AG04449 (cell line): ENCODE measurements at regions not wholly inside any gene's neighbourhood (a gene's known extent, or its start where the extent isn't known, plus 50 kb on each side); places are given as distances from the start of the nearest gene placed in this dataset.

Source experiments
- CTCF ChIA-PET: fragments of 350-600 bp; formaldehyde crosslinking; extraction: SDS; loops from one replicate; lab custom pipeline; 2021; ENCODE audit warnings: antibody characterized with exemption; lab: Yijun Ruan, JAX
- POLR2A ChIA-PET: fragments of 400-600, 350-600 bp; formaldehyde crosslinking; extraction: SDS; loops from one replicate; lab custom pipeline; 2020; ENCODE audit warnings: antibody characterized with exemption, inconsistent platforms; lab: Yijun Ruan, JAX
- DNase-seq: peaks from one replicate; pipeline ENCODE4 v3.0.0-alpha.2; 2010; ENCODE audit warnings: low read depth, low spot score
- H3K4me3 ChIP-seq: 2 replicates; pipeline ENCODE4 v1.5.1; 2011; ENCODE audit warnings: low read depth, mild to moderate bottlenecking, control low read depth, low read length
- CTCF ChIP-seq: IDR thresholded peaks from one replicate; pipeline ENCODE4 v1.5.1; 2011; ENCODE audit warnings: mild to moderate bottlenecking, moderate library complexity, low read length, control low read depth, inconsistent platforms; ENCODE audit not compliant: insufficient read depth; ENCODE audit errors: missing control alignments

DNA sequence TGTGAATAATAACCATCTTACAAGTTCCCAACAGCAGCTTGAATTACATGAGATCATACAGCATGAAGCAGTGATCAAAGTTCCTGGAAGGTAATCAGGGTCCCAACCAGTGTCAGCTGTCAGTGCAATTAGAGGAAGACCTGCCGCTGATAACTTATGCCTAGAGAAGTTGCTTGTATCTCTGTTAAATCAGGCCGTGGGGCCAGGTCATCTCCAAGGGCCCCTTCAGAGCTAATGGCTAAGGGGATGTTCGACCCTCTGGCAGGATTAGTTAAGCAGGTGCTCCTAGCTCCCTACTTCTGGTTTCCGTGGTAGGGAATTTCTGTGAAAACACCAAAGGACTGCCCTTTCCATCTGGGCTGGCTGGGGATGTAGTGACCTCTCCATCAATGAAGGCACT, 251.0 kb downstream of the FAM43A start:
- CTCF ChIA-PET = no interaction called here
- no peak for TF ChIP-seq CTCF
- POLR2A ChIA-PET = no interaction called here
- DNase-seq = no peak
- H3K4me3 ChIP-seq = no peak overlapping the region

DNA sequence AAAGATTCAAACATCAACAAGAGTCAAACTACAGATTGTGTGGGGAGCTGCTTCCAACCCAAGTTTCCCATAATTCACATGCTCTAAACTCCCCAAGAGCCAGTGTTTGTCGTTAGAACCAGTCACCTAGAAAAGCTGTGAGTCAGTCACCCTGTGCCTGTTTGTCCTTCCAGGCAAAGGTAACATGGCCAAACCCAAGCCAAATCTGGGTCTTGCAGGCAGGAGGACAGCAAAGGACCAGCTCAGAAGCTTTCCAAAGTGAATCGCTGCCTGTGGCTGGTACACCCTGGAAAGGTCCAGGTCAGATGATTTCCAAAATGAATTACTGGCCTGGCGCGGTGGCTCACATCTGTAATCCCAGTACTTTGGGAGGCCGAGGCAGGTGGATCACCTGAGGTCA, 251.5 kb downstream of the FAM43A start:
- CTCF ChIA-PET = no interaction called here
- DNase-seq = no peak
- no peak overlapping the region for H3K4me3 ChIP-seq
- TF ChIP-seq CTCF = no peak
- POLR2A ChIA-PET = no interaction called here

- ChIA-PET POLR2A (no interaction called here), CTCF (interaction anchor here (0.6 kb wide), 1 partner anchor 8 kb away, joined by 3 read pairs; no protein-coding TSS in a partner anchor)
- no peak for DNase-seq
- H3K4me3 ChIP-seq = no peak overlapping the region
- no peak for TF ChIP-seq CTCF
Observed at GRCh38 chr3:194937882-194938321, 252.2 kb downstream of the FAM43A start.

- ChIA-PET POLR2A (no interaction called here), CTCF (interaction anchor here (0.6 kb wide), 1 partner anchor 9 kb away, joined by 3 read pairs; no protein-coding TSS in a partner anchor)
Observed at GRCh38 chr3:194938845-194939531, 253.3 kb downstream of the FAM43A start.

DNA sequence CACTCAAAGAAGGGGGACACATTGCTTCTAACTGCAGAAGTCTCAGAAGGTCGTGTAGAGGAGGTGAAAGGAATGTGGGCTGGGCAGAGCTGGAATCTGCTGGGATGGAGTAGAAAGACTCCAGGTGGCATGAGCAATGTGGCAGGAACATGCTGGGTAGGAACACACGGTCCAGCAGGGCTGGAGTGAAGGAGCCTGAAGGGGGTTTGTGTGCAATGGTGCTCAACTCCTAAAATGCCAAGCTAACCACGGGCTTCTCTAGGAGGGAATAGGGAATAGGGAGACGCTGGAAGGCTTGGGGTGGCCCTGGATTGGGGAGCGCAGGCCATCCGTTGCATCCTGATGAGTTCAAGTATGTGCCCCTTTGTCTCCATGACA, 253.8 kb downstream of the FAM43A start:
- POLR2A ChIA-PET = no interaction called here
- no peak overlapping the region for H3K4me3 ChIP-seq
- CTCF ChIA-PET = no interaction called here
- no peak for TF ChIP-seq CTCF
- DNase-seq = no peak

More at GRCh38 chr3:194938845-194939531, 253.3 kb downstream of the FAM43A start:
- H3K4me3 ChIP-seq = no peak overlapping the region
- no peak for DNase-seq
- no peak for TF ChIP-seq CTCF

DNA sequence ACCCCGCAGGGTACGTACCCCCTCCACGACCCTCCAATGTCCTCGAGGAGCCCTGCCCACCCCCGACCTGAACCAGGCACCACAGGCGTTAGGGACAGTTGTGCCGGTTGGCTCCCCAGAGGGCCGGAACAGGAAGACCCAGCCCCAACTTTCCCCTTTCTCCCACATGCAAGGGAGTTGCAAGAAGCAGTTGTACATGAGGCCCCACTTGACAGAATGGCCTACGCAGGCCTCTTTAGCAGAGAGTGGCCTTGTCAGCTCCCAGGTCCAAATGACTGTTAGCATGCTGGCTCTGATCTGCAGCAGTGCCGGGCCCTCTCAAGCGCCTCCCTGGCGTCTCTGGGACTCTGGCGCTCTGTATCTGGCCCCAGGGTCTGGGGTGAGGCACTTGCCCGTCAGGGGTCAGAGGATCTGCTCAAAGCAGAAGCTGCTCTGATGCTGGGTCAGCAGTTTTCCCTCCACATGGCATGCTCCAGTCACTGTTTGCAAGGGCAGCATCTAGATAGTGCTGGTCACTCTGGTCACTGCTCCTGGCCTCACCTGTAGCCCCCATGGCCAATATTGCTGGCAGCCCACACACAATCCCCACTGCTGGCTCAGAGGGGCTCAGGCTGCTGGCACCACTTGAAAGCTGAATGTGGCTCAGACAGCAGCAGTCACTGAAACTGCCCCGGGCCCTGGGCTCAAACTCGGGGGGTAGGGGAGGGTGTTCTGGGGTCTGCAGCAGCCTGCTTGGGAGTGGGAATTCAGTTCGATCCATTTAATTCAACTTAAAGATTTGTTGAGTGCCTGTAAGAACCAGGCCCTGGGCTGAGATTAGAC, 254.5 kb downstream of the FAM43A start:
- DNase-seq = no peak
- TF ChIP-seq CTCF = no peak
- ChIA-PET POLR2A (no interaction called here), CTCF (no interaction called here)
- no peak overlapping the region for H3K4me3 ChIP-seq
